ENCODE measurements at regions not wholly inside any gene's neighbourhood (a gene's known extent, or its start where the extent isn't known, plus 50 kb on each side); places are given as distances from the start of the nearest gene placed in this dataset.

GRCh38 chr12:131311764-131312163 lies 358.1 kb downstream of the ADGRD1 start:
- TF ChIP-seq CTCF (IDR thresholded peaks at IDR 0.05) = no peak
- TF ChIP-seq POLR2A (IDR thresholded peaks at IDR 0.05) = no peak

Measured in lower leg skin (tissue), 3 donors.